NOMO-1 treated with DMSO at 0.1 percent for 48 hours (cell line): ENCODE measurements at regions not wholly inside any gene's neighbourhood (a gene's known extent, or its start where the extent isn't known, plus 50 kb on each side); places are given as distances from the start of the nearest gene placed in this dataset.
A peak's percentile ranks its signal among the peaks of the same experiment; 100 is the strongest.

ENCODE experiments used
- DNase-seq: peaks from one replicate; lab custom pipeline; 2025; ENCODE audit not compliant: unreplicated experiment; lab: John Stamatoyannopoulos, UW

- no peak for DNase-seq
Observed at GRCh38 chr14:104421892-104422828, 157.4 kb upstream of the C14orf180 start.

- no peak for DNase-seq
Observed at GRCh38 chr14:104422837-104423681, 156.5 kb upstream of the C14orf180 start.

- no peak for DNase-seq
Observed at GRCh38 chr14:104423701-104424405, 155.7 kb upstream of the C14orf180 start.

- no peak for DNase-seq
Observed at GRCh38 chr14:104424406-104425072, 155.0 kb upstream of the C14orf180 start.

- DNase-seq: no peak
Observed at GRCh38 chr14:104425171-104425681, 154.3 kb upstream of the C14orf180 start.

- no peak for DNase-seq
Observed at GRCh38 chr14:104425763-104426646, 153.6 kb upstream of the C14orf180 start.

- DNase-seq: no peak
Observed at GRCh38 chr14:104427131-104427851, 152.3 kb upstream of the C14orf180 start.

- no peak for DNase-seq
Observed at GRCh38 chr14:104428333-104428851, 151.2 kb upstream of the C14orf180 start.

- peak; percentile 0 for DNase-seq
Observed at GRCh38 chr14:104428860-104429259, 150.7 kb upstream of the C14orf180 start.

- no peak for DNase-seq
Observed at GRCh38 chr14:104429291-104429861, 150.2 kb upstream of the C14orf180 start.

GRCh38 chr14:104431351-104431928 is 148.1 kb upstream of the C14orf180 start:
- DNase-seq: no peak

- DNase-seq: no peak
Observed at GRCh38 chr14:104431929-104432541, 147.5 kb upstream of the C14orf180 start.

GRCh38 chr14:104432611-104433231 is 146.8 kb upstream of the C14orf180 start:
- DNase-seq: no peak

GRCh38 chr14:104433401-104434213 is 146.0 kb upstream of the C14orf180 start:
- no peak for DNase-seq

GRCh38 chr14:104434214-104435076 is 145.1 kb upstream of the C14orf180 start:
- no peak for DNase-seq
